ENCODE measurements at regions not wholly inside any gene's neighbourhood (a gene's known extent, or its start where the extent isn't known, plus 50 kb on each side); places are given as distances from the start of the nearest gene placed in this dataset.
"Not testable (repeated sequence)": the region's sequence is repeated elsewhere in the genome, so short reads cannot be mapped to it uniquely, and the experiment has no call there.

GRCh38 chr1:60665311-60665710, 417.1 kb upstream of the NFIA start:
- TF ChIP-seq CTCF (conservative IDR thresholded peaks at IDR 0.05; ENCODE audit: low read depth) = no peak
- ChIA-PET CTCF (no interaction called here), POLR2A (ENCODE audit: low non-redundant PET) (no interaction called here)
- no peak for DNase-seq (ENCODE audit: low spot score)
- no peak overlapping the region for H3K27ac ChIP-seq

GRCh38 chr1:60664086-60664625, 418.2 kb upstream of the NFIA start:
- TF ChIP-seq CTCF (conservative IDR thresholded peaks at IDR 0.05; ENCODE audit: low read depth) = no peak

GRCh38 chr1:60662486-60663044, 419.8 kb upstream of the NFIA start:
- ChIA-PET CTCF (interaction anchor here (0.7 kb wide), 1 partner anchor 135 kb away, joined by 3 read pairs; no protein-coding TSS in a partner anchor), POLR2A (ENCODE audit: low non-redundant PET) (no interaction called here)

More at GRCh38 chr1:60664086-60664625, 418.2 kb upstream of the NFIA start:
- H3K27ac ChIP-seq = no peak overlapping the region
- ChIA-PET POLR2A (ENCODE audit: low non-redundant PET) (no interaction called here), CTCF (interaction anchor here (0.7 kb wide), 1 partner anchor 43 kb away, joined by 3 read pairs; no protein-coding TSS in a partner anchor)
- DNase-seq (ENCODE audit: low spot score) = no peak

GRCh38 chr1:60657926-60658325, 424.4 kb upstream of the NFIA start:
- ChIA-PET POLR2A (ENCODE audit: low non-redundant PET) (no interaction called here), CTCF (no interaction called here)
- DNase-seq (ENCODE audit: low spot score) = no peak
- no peak for TF ChIP-seq CTCF (conservative IDR thresholded peaks at IDR 0.05; ENCODE audit: low read depth)
- no peak overlapping the region for H3K27ac ChIP-seq

More at GRCh38 chr1:60662486-60663044, 419.8 kb upstream of the NFIA start:
- H3K27ac ChIP-seq = no peak overlapping the region
- no peak for DNase-seq (ENCODE audit: low spot score)
- no peak for TF ChIP-seq CTCF (conservative IDR thresholded peaks at IDR 0.05; ENCODE audit: low read depth)

GRCh38 chr1:60655679-60656355, 426.5 kb upstream of the NFIA start:
- TF ChIP-seq CTCF (conservative IDR thresholded peaks at IDR 0.05; ENCODE audit: low read depth) = no peak
- no peak for DNase-seq (ENCODE audit: low spot score)
- no peak overlapping the region for H3K27ac ChIP-seq
- POLR2A ChIA-PET (ENCODE audit: low non-redundant PET) = no interaction called here
- CTCF ChIA-PET = interaction anchor here (0.6 to 0.7 kb wide), 3 partner anchors 23 to 149 kb away, joined by 3 to 5 read pairs (median 3); no protein-coding TSS in a partner anchor

- CTCF ChIA-PET; DNase-seq (ENCODE audit: low spot score); POLR2A ChIA-PET (ENCODE audit: low non-redundant PET): not testable (repeated sequence)
- H3K27ac ChIP-seq = peak overlapping the region; percentile 92
Measured at GRCh38 chr1:60640033-60640551, 442.3 kb upstream of the NFIA start.

GRCh38 chr1:60639287-60639686, 443.1 kb upstream of the NFIA start:
- TF ChIP-seq CTCF (conservative IDR thresholded peaks at IDR 0.05; ENCODE audit: low read depth) = no peak
- H3K27ac ChIP-seq = no peak overlapping the region
- ChIA-PET POLR2A (ENCODE audit: low non-redundant PET) (no interaction called here), CTCF (interaction anchor here (1.0 kb wide), 1 partner anchor 159 kb away, joined by 3 read pairs; no protein-coding TSS in a partner anchor)
- DNase-seq (ENCODE audit: low spot score) = no peak
